ENCODE measurements at regions not wholly inside any gene's neighbourhood (a gene's known extent, or its start where the extent isn't known, plus 50 kb on each side); places are given as distances from the start of the nearest gene placed in this dataset.
"Not testable (repeated sequence)": the region's sequence is repeated elsewhere in the genome, so short reads cannot be mapped to it uniquely, and the experiment has no call there.

DNA sequence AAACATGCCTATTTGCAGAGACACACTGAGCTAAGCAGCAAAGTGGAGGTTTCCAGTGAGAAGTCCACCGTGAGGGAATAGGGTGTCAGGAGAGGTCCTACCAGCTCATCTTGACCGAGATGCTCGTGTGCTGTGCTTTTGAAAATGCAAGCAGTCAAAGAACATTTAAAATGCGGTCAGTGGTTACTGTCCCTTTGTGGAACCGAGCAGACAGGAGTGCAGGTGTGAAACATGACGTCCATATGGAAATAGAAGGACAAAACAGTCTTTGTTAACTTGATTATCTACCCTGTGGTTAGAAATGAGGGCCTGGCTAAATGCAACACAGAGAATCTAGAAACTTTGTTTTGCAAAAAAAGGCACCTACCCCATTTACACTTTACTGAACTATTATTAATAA lies 473.3 kb downstream of the SPATA31A6 start:
- not testable (repeated sequence) for DNase-seq (ENCODE audit: low spot score)

GRCh38 chr9:42657496-42657895 lies 474.0 kb downstream of the SPATA31A6 start:
- not testable (repeated sequence) for DNase-seq (ENCODE audit: low spot score)

DNA sequence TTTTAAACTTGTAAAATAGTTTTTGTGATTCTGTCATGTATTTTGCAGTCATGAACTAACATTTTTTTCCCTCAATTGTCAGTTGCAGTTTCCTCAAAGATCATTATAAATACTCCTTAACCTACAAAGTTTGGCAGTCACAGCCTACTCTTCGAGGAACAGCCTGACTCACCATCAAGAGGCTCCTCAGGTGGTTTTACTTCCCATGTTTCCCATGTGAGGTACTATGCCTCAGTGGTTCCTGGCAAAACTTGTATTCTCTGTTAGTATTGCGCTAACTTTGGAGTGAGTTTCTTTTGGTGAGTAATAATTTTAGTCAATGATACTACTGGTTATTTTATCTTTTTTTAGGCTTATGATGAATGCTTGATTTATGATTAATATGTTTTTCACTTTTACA lies 513.7 kb downstream of the SPATA31A6 start:
- DNase-seq (ENCODE audit: low spot score), result not testable (repeated sequence)

- DNase-seq (ENCODE audit: low spot score), result not testable (repeated sequence)
These were observed 519.4 kb downstream of the SPATA31A6 start for GRCh38 chr9:42702890-42703289.

- not testable (repeated sequence) for DNase-seq (ENCODE audit: low spot score)
These were observed 541.7 kb downstream of the SPATA31A6 start for GRCh38 chr9:42724841-42725835.

DNA sequence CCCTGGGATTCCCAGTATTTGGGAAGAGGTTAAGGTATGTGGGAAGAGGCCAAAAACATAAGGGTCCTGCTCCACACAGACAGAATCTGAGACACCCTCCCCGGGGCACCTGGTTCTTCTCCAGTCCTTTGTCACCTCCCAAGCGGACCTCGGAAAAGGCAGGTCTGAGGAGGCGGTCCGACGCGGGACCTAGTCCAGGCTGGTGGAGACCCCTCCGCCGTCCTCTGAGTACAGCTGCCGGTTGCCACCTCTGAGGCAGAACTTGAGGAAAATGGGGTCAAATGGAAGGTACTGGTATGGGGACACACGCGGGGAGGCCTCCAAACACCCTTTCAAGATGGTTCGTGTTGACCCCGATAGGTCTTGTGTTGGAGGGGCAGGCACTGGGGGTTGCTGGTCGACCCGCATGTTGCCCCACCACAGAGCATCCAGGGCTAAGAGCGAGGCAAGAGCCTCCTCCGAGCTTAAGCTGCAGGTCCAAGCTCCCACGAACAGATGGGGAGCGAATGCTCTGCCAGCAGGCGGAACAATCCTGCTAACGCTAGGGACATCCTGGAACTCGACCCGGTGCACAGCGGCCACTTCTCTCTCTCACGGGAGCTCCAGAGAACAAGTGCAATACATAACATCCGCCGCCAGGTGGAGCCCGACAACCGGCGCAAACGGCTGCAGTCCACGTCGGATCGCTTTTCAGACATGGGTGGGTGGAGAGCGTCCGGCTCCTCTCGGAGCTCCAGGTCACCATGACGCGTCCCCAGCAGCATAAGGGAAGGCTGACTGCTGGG lies 559.8 kb downstream of the SPATA31A6 start:
- peak; percentile 70 for DNase-seq (ENCODE audit: low spot score)

DNA sequence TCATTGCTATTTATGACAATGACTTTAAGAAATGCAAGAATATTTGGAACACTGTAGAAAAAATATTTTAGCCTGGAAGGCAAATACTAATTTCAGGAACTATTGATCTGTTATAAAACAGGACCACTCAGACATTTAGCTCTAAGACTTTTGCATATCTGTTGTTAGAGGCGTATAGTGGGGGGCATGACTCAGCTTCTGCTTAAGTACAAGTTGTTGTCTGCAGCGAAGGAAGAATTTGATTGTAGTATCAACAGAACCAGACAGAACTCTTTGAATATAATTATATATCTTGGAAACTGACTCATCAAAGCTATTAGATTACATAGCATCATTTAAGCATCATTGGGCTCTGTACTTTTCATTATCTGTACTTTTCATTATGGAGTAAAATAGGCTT lies 573.8 kb downstream of the SPATA31A6 start:
- not testable (repeated sequence) for DNase-seq (ENCODE audit: low spot score)

- DNase-seq (ENCODE audit: low spot score), result not testable (repeated sequence)
These were observed 575.9 kb downstream of the SPATA31A6 start for GRCh38 chr9:42759320-42759719.

GRCh38 chr9:42782201-42782600 lies 598.7 kb downstream of the SPATA31A6 start:
- DNase-seq (ENCODE audit: low spot score), result not testable (repeated sequence)

- DNase-seq (ENCODE audit: low spot score), result not testable (repeated sequence)
These were observed 609.3 kb downstream of the SPATA31A6 start for GRCh38 chr9:42792725-42793124.

DNA sequence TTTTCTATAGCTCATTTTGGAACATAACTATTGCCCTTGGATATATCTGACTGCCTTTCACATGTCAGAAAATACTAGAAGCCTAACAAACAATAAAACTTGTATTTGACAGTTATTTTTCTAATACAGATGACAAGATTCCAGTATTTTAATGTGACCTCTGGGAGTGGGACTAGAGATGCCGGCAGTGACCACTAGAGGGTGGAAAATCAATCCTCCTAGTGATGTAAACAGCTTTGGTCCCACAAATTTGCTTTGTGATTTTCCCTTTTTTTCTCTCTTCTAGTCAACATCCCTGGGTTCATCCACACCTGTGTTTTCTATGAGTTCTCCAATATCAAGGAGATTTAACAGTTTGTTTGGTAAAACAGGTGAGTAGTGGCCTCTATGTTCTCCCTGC lies 615.1 kb downstream of the SPATA31A6 start:
- not testable (repeated sequence) for DNase-seq (ENCODE audit: low spot score)

GRCh38 chr9:42802716-42803115 lies 619.3 kb downstream of the SPATA31A6 start:
- DNase-seq (ENCODE audit: low spot score), result not testable (repeated sequence)

- not testable (repeated sequence) for DNase-seq (ENCODE audit: low spot score)
These were observed 623.2 kb downstream of the SPATA31A6 start for GRCh38 chr9:42806674-42807073.

GRCh38 chr9:42821468-42821867 lies 638.0 kb downstream of the SPATA31A6 start:
- DNase-seq (ENCODE audit: low spot score), result not testable (repeated sequence)

GRCh38 chr9:42848156-42848555 lies 664.7 kb downstream of the SPATA31A6 start:
- not testable (repeated sequence) for DNase-seq (ENCODE audit: low spot score)

GRCh38 chr9:42850896-42851693 lies 667.6 kb downstream of the SPATA31A6 start:
- not testable (repeated sequence) for DNase-seq (ENCODE audit: low spot score)

- DNase-seq (ENCODE audit: low spot score), result not testable (repeated sequence)
These were observed 668.2 kb downstream of the SPATA31A6 start for GRCh38 chr9:42851701-42852100.

DNA sequence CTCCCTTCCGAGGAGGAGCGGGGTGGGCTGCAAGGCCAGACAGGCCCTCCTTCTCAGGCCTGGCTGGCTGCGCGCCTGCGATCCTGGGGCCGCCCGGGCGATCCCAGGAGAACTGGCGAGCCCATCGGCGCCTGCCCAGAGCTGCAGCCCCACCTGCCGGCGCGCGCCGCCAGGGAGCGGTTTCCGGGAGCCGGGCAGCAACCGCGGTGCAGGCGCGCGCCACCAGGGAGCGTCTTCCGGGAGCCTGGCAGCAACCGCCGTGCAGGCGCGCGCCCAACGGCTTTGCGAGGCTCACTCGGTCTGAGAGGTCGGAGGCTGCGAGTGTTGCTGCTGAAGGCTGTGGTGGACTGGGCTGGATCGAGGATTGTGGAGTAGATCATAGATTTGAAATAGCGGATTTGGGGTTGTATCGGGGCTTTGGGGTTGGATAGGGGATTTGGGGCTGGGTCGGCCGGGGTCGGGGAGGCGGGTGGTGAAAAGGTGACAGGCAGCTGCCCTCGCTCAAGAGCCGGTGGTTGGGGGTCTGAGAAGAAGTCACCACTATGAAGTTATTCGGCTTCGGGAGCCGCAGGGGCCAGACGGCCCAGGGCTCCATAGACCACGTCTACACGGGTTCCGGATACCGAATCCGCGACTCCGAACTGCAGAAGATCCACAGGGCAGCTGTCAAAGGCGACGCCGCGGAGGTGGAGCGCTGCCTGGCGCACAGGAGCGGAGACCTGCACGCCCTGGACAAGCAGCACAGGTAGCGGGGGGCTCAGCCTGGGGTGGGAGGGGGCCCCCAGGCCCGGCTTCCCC lies 668.9 kb downstream of the SPATA31A6 start:
- peak; percentile 0 for DNase-seq (ENCODE audit: low spot score)

- not testable (repeated sequence) for DNase-seq (ENCODE audit: low spot score)
These were observed 676.7 kb downstream of the SPATA31A6 start for GRCh38 chr9:42860133-42860532.

GRCh38 chr9:42862465-42862864 lies 679.0 kb downstream of the SPATA31A6 start:
- DNase-seq (ENCODE audit: low spot score), result not testable (repeated sequence)
